HCT116 (cell line): ENCODE measurements at regions not wholly inside any gene's neighbourhood (a gene's known extent, or its start where the extent isn't known, plus 50 kb on each side); places are given as distances from the start of the nearest gene placed in this dataset.

Source experiments
- ATAC-seq: fragments of 200-7000 bp; cut with Tn5 transposase; 2 replicates; pipeline ENCODE4 v1.9.1; 2020; ENCODE audit warnings: mild to moderate bottlenecking, moderate library complexity
- BruUV-seq: library from RNA; stranded (reverse); fragments of 400-500 nt; replicated peaks from 2 replicates; lab custom pipeline; 2021; lab: Mats Ljungman, UMichigan
- CTCF ChIA-PET: fragments of 300-600 bp; sonication (Branson Sonifier 250); formaldehyde crosslinking; loops from one replicate; lab custom pipeline; 2021; ENCODE audit warnings: antibody characterized with exemption; lab: Charles Lee
- POLR2A ChIA-PET: fragments of 300-600, 350-600 bp; sonication (Branson Sonifier 250); formaldehyde crosslinking; loops from one replicate; lab custom pipeline; 2021; ENCODE audit warnings: antibody characterized with exemption; lab: Charles Lee
- RAD21 ChIA-PET, 2 experiments: fragments of 300-600 bp; sonication (Branson Sonifier 250); formaldehyde crosslinking; loops; one replicate each; lab custom pipeline; 2023; ENCODE audit warnings: low total read pairs in 2 of 2; ENCODE audit not compliant: uncharacterized antibody in 2 of 2, unreplicated experiment in 2 of 2, low non-redundant PET in 1 of 2; lab: Charles Lee
- DNase-seq: peaks from one replicate; pipeline ENCODE4 v3.0.0-alpha.2; 2010; ENCODE audit warnings: low read depth, low spot score
- H2AFZ ChIP-seq: fragments of 200-600 bp; shearing (Covaris generic), sonication (generic); 2 replicates; pipeline ENCODE4 v1.6.1; 2017; ENCODE audit warnings: low read depth, mixed run types, mixed read lengths, antibody characterized with exemption, low read length; ENCODE audit not compliant: poor library complexity, severe bottlenecking
- H3K27ac ChIP-seq: 2 replicates; pipeline ENCODE4 v1.5.1; 2012; ENCODE audit warnings: low read depth, low read length
- H3K27me3 ChIP-seq: fragments of 200-600 bp; sonication (generic); 2 replicates; pipeline ENCODE4 v1.6.1; 2016; ENCODE audit warnings: mixed run types, low read length, mixed read lengths; ENCODE audit not compliant: insufficient read depth
- H3K36me3 ChIP-seq, 2 experiments: fragments of 200-500 bp in 1 of 2; fragments of 200-600 bp in 1 of 2; sonication (Bioruptor generic) in 1 of 2; sonication (generic) in 1 of 2; 2 replicates each; pipeline versions ENCODE4 v1.5.1 to v1.6.1; 2014 to 2016; ENCODE audit warnings: low read length in 2 of 2, inconsistent platforms in 1 of 2, mixed read lengths in 1 of 2, mixed run types in 1 of 2; ENCODE audit not compliant: insufficient read depth in 2 of 2, control insufficient read depth in 1 of 2
- H3K4me1 ChIP-seq, 2 experiments: fragments of 200-600 bp in 1 of 2; sonication (generic) in 1 of 2; 2 replicates each; pipeline versions ENCODE4 v1.5.1 to v1.6.1; 2012 to 2017; ENCODE audit warnings: low read length in 2 of 2, inconsistent platforms in 1 of 2, mild to moderate bottlenecking in 1 of 2, mixed read lengths in 1 of 2, mixed run types in 1 of 2, moderate library complexity in 1 of 2; ENCODE audit not compliant: insufficient read depth in 2 of 2, control insufficient read depth in 1 of 2
- H3K4me2 ChIP-seq: fragments of 200-600 bp; sonication (generic); 2 replicates; pipeline ENCODE4 v1.6.1; 2017; ENCODE audit warnings: mixed run types, low read length, mixed read lengths
- H3K4me3 ChIP-seq, 2 experiments: fragments of 200-600 bp in 1 of 2; sonication (generic) in 1 of 2; replicated peaks in 1 of 2; 2 replicates each; pipeline ENCODE4 v1.5.1; 2011 to 2016; ENCODE audit warnings: low read length in 2 of 2, control low read depth in 1 of 2, low read depth in 1 of 2, mild to moderate bottlenecking in 1 of 2, mixed read lengths in 1 of 2, mixed run types in 1 of 2
- H3K79me2 ChIP-seq: fragments of 200-600 bp; sonication (generic); 2 replicates; pipeline ENCODE4 v1.6.1; 2017; ENCODE audit warnings: mild to moderate bottlenecking, mixed run types, low read length, moderate library complexity, mixed read lengths; ENCODE audit not compliant: insufficient read depth
- H3K9ac ChIP-seq: fragments of 200-600 bp; sonication (generic); 2 replicates; pipeline ENCODE4 v1.6.1; 2016; ENCODE audit warnings: low read length, mixed read lengths
- H3K9me2 ChIP-seq: fragments of 200-600 bp; sonication (generic), shearing (Covaris generic); 2 replicates; pipeline ENCODE4 v1.6.1; 2017; ENCODE audit warnings: mixed run types, mild to moderate bottlenecking, moderate library complexity; ENCODE audit not compliant: insufficient read depth
- H3K9me3 ChIP-seq, 2 experiments: fragments of 200-500 bp in 1 of 2; fragments of 200-600 bp in 1 of 2; sonication (Bioruptor generic) in 1 of 2; sonication (generic) in 1 of 2; 2 replicates each; pipeline ENCODE4 v1.6.1; 2014 to 2017; ENCODE audit warnings: low read length in 2 of 2, mixed read lengths in 2 of 2, inconsistent platforms in 1 of 2, low read depth in 1 of 2, mild to moderate bottlenecking in 1 of 2, mixed run types in 1 of 2, moderate library complexity in 1 of 2; ENCODE audit not compliant: control insufficient read depth in 1 of 2, insufficient read depth in 1 of 2
- H4K20me1 ChIP-seq: fragments of 200-600 bp; sonication (generic), shearing (Covaris generic); 2 replicates; pipeline ENCODE4 v1.6.1; 2017; ENCODE audit warnings: mixed run types, mild to moderate bottlenecking, moderate library complexity; ENCODE audit not compliant: insufficient read depth
- CEBPB ChIP-seq: IDR thresholded peaks from 2 replicates; pipeline ENCODE4 v1.6.1; 2012; ENCODE audit warnings: low read depth
- EGR1 ChIP-seq: IDR thresholded peaks from 2 replicates; pipeline ENCODE4 v1.6.1; 2012; ENCODE audit warnings: low read depth
- FOSL1 ChIP-seq: IDR thresholded peaks from 2 replicates; pipeline ENCODE4 v1.6.1; 2012; ENCODE audit warnings: low read depth
- POLR2A ChIP-seq: IDR thresholded peaks from 2 replicates; pipeline ENCODE4 v1.7.0; 2011; ENCODE audit warnings: borderline replicate concordance; ENCODE audit not compliant: insufficient read depth, insufficient read length; ENCODE audit errors: extremely low read depth
- RAD21 ChIP-seq: IDR thresholded peaks from 2 replicates; pipeline ENCODE4 v1.6.1; 2012; ENCODE audit warnings: low read depth, mild to moderate bottlenecking
- SP1 ChIP-seq: IDR thresholded peaks from 2 replicates; pipeline ENCODE4 v1.6.1; 2012; ENCODE audit warnings: low read depth
- SRF ChIP-seq: IDR thresholded peaks from 2 replicates; pipeline ENCODE4 v1.6.1; 2012; ENCODE audit warnings: low read depth
- TCF7L2 ChIP-seq: IDR thresholded peaks from 2 replicates; pipeline ENCODE4 v1.7.0; 2011; ENCODE audit warnings: borderline replicate concordance, inconsistent platforms; ENCODE audit not compliant: insufficient read depth, insufficient read length; ENCODE audit errors: extremely low read depth
- YY1 ChIP-seq: IDR thresholded peaks from 2 replicates; pipeline ENCODE4 v1.6.1; 2011; ENCODE audit warnings: low read length, low read depth, moderate library complexity, mild to moderate bottlenecking; ENCODE audit not compliant: insufficient replicate concordance; ENCODE audit errors: extremely low read depth
- intact Hi-C: fragments of 100-400 bp; cut with micrococcal nuclease; formaldehyde crosslinking; loops from 2 replicates; pipeline ENCODE4 v1.10.0; 2022
- TF ChIP-seq, protein P1 (sequence below): IDR thresholded peaks from 2 replicates; pipeline ENCODE4 v1.6.1; 2012
- TF ChIP-seq, protein P2 (sequence below), 3 experiments: fragments of 200-600 bp in 1 of 3; sonication (generic) in 1 of 3; IDR thresholded peaks in 2 of 3; conservative IDR thresholded peaks in 1 of 3; 2 replicates each; pipeline ENCODE4 v1.5.1; 2012 to 2017; ENCODE audit warnings: low read depth in 2 of 3, low read length in 2 of 3, antibody characterized with exemption in 1 of 3, borderline replicate concordance in 1 of 3, control low read depth in 1 of 3, mild to moderate bottlenecking in 1 of 3, mixed read lengths in 1 of 3, mixed run types in 1 of 3, moderate library complexity in 1 of 3; ENCODE audit not compliant: insufficient read depth in 1 of 3

DNA sequence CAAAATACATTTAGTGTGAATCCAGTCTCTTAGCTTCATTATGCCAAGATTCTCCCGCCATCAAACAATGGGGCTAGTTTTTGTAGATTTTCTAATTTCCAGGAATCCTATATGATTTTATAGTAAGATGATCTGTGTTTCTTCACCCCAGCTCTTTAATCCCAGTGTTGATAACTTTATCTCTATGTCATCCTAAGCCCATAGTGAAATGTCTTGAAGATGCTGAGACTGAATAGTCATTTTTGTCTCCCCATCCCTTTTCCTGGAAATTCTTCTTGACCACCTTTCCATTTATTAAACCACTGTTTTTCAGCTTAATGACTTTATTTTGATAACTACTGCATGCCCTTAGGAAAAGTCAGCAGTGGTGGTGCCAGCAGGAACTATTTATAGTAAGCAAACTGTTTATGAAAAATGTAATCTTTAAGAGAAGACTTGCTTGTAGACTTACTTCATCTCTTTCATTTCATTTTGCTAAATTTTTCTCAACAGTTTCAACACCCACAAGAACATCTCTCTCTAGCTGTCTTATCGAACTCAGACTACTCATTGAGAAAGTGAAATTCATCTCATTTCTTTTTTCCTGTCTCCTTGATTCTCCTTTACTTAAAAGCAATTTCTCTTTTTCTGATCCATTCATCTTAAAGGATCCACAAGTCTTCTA lies 116.6 kb downstream of the NTMT2 start:
- H3K4me3 ChIP-seq = no peak overlapping the region
- H2AFZ ChIP-seq = no peak overlapping the region
- no peaks in the 10 kb centered on the region for H3K27me3 ChIP-seq
- no peak overlapping the region for H3K9ac ChIP-seq
- H3K4me2 ChIP-seq = no peak overlapping the region
- no peak overlapping the region for H3K27ac ChIP-seq
- TF ChIP-seq FOSL1 (no peak), RAD21 (no peak), EGR1 (no peak), TCF7L2 (no peak), POLR2A (no peak)
- TF ChIP-seq, protein P1, sequence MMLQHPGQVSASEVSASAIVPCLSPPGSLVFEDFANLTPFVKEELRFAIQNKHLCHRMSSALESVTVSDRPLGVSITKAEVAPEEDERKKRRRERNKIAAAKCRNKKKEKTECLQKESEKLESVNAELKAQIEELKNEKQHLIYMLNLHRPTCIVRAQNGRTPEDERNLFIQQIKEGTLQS = no peak
- TF ChIP-seq, protein P2, sequence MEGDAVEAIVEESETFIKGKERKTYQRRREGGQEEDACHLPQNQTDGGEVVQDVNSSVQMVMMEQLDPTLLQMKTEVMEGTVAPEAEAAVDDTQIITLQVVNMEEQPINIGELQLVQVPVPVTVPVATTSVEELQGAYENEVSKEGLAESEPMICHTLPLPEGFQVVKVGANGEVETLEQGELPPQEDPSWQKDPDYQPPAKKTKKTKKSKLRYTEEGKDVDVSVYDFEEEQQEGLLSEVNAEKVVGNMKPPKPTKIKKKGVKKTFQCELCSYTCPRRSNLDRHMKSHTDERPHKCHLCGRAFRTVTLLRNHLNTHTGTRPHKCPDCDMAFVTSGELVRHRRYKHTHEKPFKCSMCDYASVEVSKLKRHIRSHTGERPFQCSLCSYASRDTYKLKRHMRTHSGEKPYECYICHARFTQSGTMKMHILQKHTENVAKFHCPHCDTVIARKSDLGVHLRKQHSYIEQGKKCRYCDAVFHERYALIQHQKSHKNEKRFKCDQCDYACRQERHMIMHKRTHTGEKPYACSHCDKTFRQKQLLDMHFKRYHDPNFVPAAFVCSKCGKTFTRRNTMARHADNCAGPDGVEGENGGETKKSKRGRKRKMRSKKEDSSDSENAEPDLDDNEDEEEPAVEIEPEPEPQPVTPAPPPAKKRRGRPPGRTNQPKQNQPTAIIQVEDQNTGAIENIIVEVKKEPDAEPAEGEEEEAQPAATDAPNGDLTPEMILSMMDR (IDR thresholded peaks at IDR 0.05 in 2 of 3, conservative IDR thresholded peaks at IDR 0.05 in 1 of 3; ENCODE audit: borderline replicate concordance in 1 of 3, insufficient read depth in 1 of 3, low read depth in 2 of 3, low read length in 2 of 3) = no peak
- H3K79me2 ChIP-seq = no peaks in the 10 kb centered on the region
- H3K36me3 ChIP-seq = no peaks in the 10 kb centered on the region
- BruUV-seq = no TSS peak
- RAD21 ChIA-PET = no interaction called here
- no peak for ATAC-seq
- DNase-seq = no peak
- CTCF ChIA-PET = no interaction called here
- no peaks in the 10 kb centered on the region for H3K9me3 ChIP-seq
- intact Hi-C loops = no loop called here
- no peaks in the 10 kb centered on the region for H3K4me1 ChIP-seq
- no peaks in the 10 kb centered on the region; the same call in 1 of the 2 replicates for H3K9me2 ChIP-seq
- no peaks in the 10 kb centered on the region for H4K20me1 ChIP-seq
- POLR2A ChIA-PET = no interaction called here

DNA sequence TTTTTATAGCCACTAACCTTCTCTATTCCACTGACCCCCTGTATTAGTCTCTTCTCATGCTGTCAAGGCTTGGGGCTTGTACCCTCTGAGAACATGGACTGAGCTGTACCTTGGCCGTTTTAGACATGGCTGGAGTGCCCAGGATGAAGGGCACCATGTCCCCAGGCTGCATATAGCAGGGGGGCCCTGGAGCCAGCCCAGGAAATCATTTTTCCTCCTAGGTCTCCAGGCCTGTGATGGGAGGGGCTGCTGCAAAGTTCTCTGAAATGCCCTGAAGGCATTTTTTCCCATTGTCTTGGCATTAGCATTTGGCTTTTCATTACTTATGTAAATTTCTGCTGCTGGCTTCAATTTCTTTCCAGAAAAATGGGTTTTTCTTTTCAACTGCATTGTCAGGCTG lies 119.5 kb downstream of the NTMT2 start:
- POLR2A ChIA-PET = no interaction called here
- H2AFZ ChIP-seq = no peak overlapping the region
- H3K27me3 ChIP-seq = no peaks in the 10 kb centered on the region
- BruUV-seq = no TSS peak
- H4K20me1 ChIP-seq = no peaks in the 10 kb centered on the region
- no peaks in the 10 kb centered on the region for H3K9me3 ChIP-seq
- no peak for ATAC-seq
- intact Hi-C loops = no loop called here
- CTCF ChIA-PET = no interaction called here
- DNase-seq = no peak
- no peak overlapping the region for H3K4me2 ChIP-seq
- no peaks in the 10 kb centered on the region for H3K4me1 ChIP-seq
- no peak overlapping the region for H3K9ac ChIP-seq
- H3K4me3 ChIP-seq = no peak overlapping the region
- H3K27ac ChIP-seq = no peak overlapping the region
- RAD21 ChIA-PET = no interaction called here
- no peaks in the 10 kb centered on the region; the same call in 1 of the 2 replicates for H3K9me2 ChIP-seq
- H3K79me2 ChIP-seq = no peaks in the 10 kb centered on the region
- no peaks in the 10 kb centered on the region for H3K36me3 ChIP-seq
- TF ChIP-seq EGR1 = no peak
- TF ChIP-seq YY1 = no peak
- TF ChIP-seq SRF = no peak
- TF ChIP-seq, protein P1 = no peak
- no peak for TF ChIP-seq CEBPB
- TF ChIP-seq SP1 = no peak
- TF ChIP-seq, protein P2 (IDR thresholded peaks at IDR 0.05 in 2 of 3, conservative IDR thresholded peaks at IDR 0.05 in 1 of 3; ENCODE audit: borderline replicate concordance in 1 of 3, insufficient read depth in 1 of 3, low read depth in 2 of 3, low read length in 2 of 3) = no peak
- TF ChIP-seq FOSL1 = no peak
